ENCODE measurements at regions not wholly inside any gene's neighbourhood (a gene's known extent, or its start where the extent isn't known, plus 50 kb on each side); places are given as distances from the start of the nearest gene placed in this dataset.

- H3K4me3 ChIP-seq (ENCODE audit: low read depth, low read length): no peak overlapping the region
- Mint-ChIP-seq H3K27ac (no peak overlapping the region), H3K4me1 (peaks cover 0 to 4% (median under 1%) of the 10 kb centered on the region in 4 donors), H3K36me3 (no peaks in the 10 kb centered on the region), H3K4me3 (no peak overlapping the region), H3K27me3 (peaks cover 22% of the 10 kb centered on the region), H3K9me3 (peaks cover 0 to 2% (median 0%) of the 10 kb centered on the region in 7 donors)
- DNase-seq: peak; percentile 46 to 70 (median 68)
- peaks cover 9% of the 10 kb centered on the region for H3K27me3 ChIP-seq (ENCODE audit: control insufficient read depth, insufficient read depth, low read length)
- no peaks in the 10 kb centered on the region for H3K9me3 ChIP-seq (ENCODE audit: control insufficient read depth in 2 of 2, low read length in 2 of 2)
- H3K36me3 ChIP-seq (ENCODE audit: control insufficient read depth, insufficient read depth, low read length): no peaks in the 10 kb centered on the region
- no peak overlapping the region for H3K27ac ChIP-seq (ENCODE audit: insufficient read depth, low read length, poor library complexity, severe bottlenecking)
- ATAC-seq (ENCODE audit: low read depth in 2 of 2): peak; percentile 57 to 77
- H3K4me1 ChIP-seq (ENCODE audit: control insufficient read depth, insufficient read depth, low read length, poor library complexity, severe bottlenecking): peaks cover 5% of the 10 kb centered on the region
These were observed 79.0 kb upstream of the PRNP start for GRCh38 chr20:4607287-4607713.

GRCh38 chr20:4606051-4606450 lies 80.2 kb upstream of the PRNP start:
- no peak for DNase-seq
- no peaks in the 10 kb centered on the region for H3K36me3 ChIP-seq (ENCODE audit: control insufficient read depth, insufficient read depth, low read length)
- H3K4me3 ChIP-seq (ENCODE audit: low read depth, low read length): no peak overlapping the region
- ATAC-seq (ENCODE audit: low read depth in 2 of 2): no peak
- H3K9me3 ChIP-seq (ENCODE audit: control insufficient read depth in 2 of 2, low read length in 2 of 2): no peaks in the 10 kb centered on the region
- H3K27me3 ChIP-seq (ENCODE audit: control insufficient read depth, insufficient read depth, low read length): peaks cover 12% of the 10 kb centered on the region
- H3K27ac ChIP-seq (ENCODE audit: insufficient read depth, low read length, poor library complexity, severe bottlenecking): no peak overlapping the region
- H3K4me1 Mint-ChIP-seq: peaks cover 0 to 4% (median under 1%) of the 10 kb centered on the region in 4 donors
- peaks cover 22% of the 10 kb centered on the region for H3K27me3 Mint-ChIP-seq
- peaks cover 0 to 2% (median 0%) of the 10 kb centered on the region in 7 donors for H3K9me3 Mint-ChIP-seq
- no peak overlapping the region for H3K27ac Mint-ChIP-seq
- peaks cover 5% of the 10 kb centered on the region for H3K4me1 ChIP-seq (ENCODE audit: control insufficient read depth, insufficient read depth, low read length, poor library complexity, severe bottlenecking)
- H3K4me3 Mint-ChIP-seq: no peak overlapping the region
- H3K36me3 Mint-ChIP-seq: no peaks in the 10 kb centered on the region

- Mint-ChIP-seq H3K4me1 (peaks cover 0 to 4% (median under 1%) of the 10 kb centered on the region in 4 donors), H3K27ac (no peak overlapping the region), H3K4me3 (no peak overlapping the region), H3K27me3 (peaks cover 25% of the 10 kb centered on the region), H3K9me3 (peaks cover 0 to 2% (median 0%) of the 10 kb centered on the region in 7 donors), H3K36me3 (no peaks in the 10 kb centered on the region)
- H3K27ac ChIP-seq (ENCODE audit: insufficient read depth, low read length, poor library complexity, severe bottlenecking): no peak overlapping the region
- peaks cover 5% of the 10 kb centered on the region for H3K4me1 ChIP-seq (ENCODE audit: control insufficient read depth, insufficient read depth, low read length, poor library complexity, severe bottlenecking)
- peaks cover 12% of the 10 kb centered on the region for H3K27me3 ChIP-seq (ENCODE audit: control insufficient read depth, insufficient read depth, low read length)
- no peak overlapping the region for H3K4me3 ChIP-seq (ENCODE audit: low read depth, low read length)
- ATAC-seq (ENCODE audit: low read depth in 2 of 2) (no peak), DNase-seq (no peak)
- no peaks in the 10 kb centered on the region for H3K36me3 ChIP-seq (ENCODE audit: control insufficient read depth, insufficient read depth, low read length)
- H3K9me3 ChIP-seq (ENCODE audit: control insufficient read depth in 2 of 2, low read length in 2 of 2): no peaks in the 10 kb centered on the region
These were observed 81.1 kb upstream of the PRNP start for GRCh38 chr20:4605166-4605565.

- H3K4me3 ChIP-seq (ENCODE audit: low read depth, low read length): no peak overlapping the region
- no peaks in the 10 kb centered on the region for H3K36me3 ChIP-seq (ENCODE audit: control insufficient read depth, insufficient read depth, low read length)
- Mint-ChIP-seq H3K27ac (no peak overlapping the region), H3K9me3 (peaks cover 0 to 2% (median 0%) of the 10 kb centered on the region in 7 donors), H3K27me3 (peaks cover 27% of the 10 kb centered on the region), H3K36me3 (no peaks in the 10 kb centered on the region), H3K4me1 (peaks cover 0 to 4% (median under 1%) of the 10 kb centered on the region in 4 donors), H3K4me3 (no peak overlapping the region)
- DNase-seq: no peak
- no peak overlapping the region for H3K27ac ChIP-seq (ENCODE audit: insufficient read depth, low read length, poor library complexity, severe bottlenecking)
- H3K9me3 ChIP-seq (ENCODE audit: control insufficient read depth in 2 of 2, low read length in 2 of 2): no peaks in the 10 kb centered on the region
- H3K4me1 ChIP-seq (ENCODE audit: control insufficient read depth, insufficient read depth, low read length, poor library complexity, severe bottlenecking): peaks cover 5% of the 10 kb centered on the region
- H3K27me3 ChIP-seq (ENCODE audit: control insufficient read depth, insufficient read depth, low read length): peaks cover 12% of the 10 kb centered on the region
- no peak for ATAC-seq (ENCODE audit: low read depth in 2 of 2)
These were observed 81.7 kb upstream of the PRNP start for GRCh38 chr20:4604580-4604979.

- Mint-ChIP-seq H3K27ac (no peak overlapping the region), H3K27me3 (peaks cover 34% of the 10 kb centered on the region), H3K4me1 (peaks cover 0 to 4% (median under 1%) of the 10 kb centered on the region in 4 donors), H3K9me3 (peaks cover 0 to 2% (median 0%) of the 10 kb centered on the region in 7 donors), H3K36me3 (no peaks in the 10 kb centered on the region), H3K4me3 (no peak overlapping the region)
- DNase-seq (no peak), ATAC-seq (ENCODE audit: low read depth in 2 of 2) (no peak)
- H3K36me3 ChIP-seq (ENCODE audit: control insufficient read depth, insufficient read depth, low read length): no peaks in the 10 kb centered on the region
- H3K9me3 ChIP-seq (ENCODE audit: control insufficient read depth in 2 of 2, low read length in 2 of 2): no peaks in the 10 kb centered on the region
- H3K27ac ChIP-seq (ENCODE audit: insufficient read depth, low read length, poor library complexity, severe bottlenecking): no peak overlapping the region
- no peak overlapping the region for H3K4me3 ChIP-seq (ENCODE audit: low read depth, low read length)
- peaks cover 12% of the 10 kb centered on the region for H3K27me3 ChIP-seq (ENCODE audit: control insufficient read depth, insufficient read depth, low read length)
- H3K4me1 ChIP-seq (ENCODE audit: control insufficient read depth, insufficient read depth, low read length, poor library complexity, severe bottlenecking): peaks cover 5% of the 10 kb centered on the region
These were observed 82.5 kb upstream of the PRNP start for GRCh38 chr20:4603724-4604123.

GRCh38 chr20:4602297-4602631 lies 84.0 kb upstream of the PRNP start:
- Histone ChIP-seq H3K36me3 (ENCODE audit: control insufficient read depth, insufficient read depth, low read length) (no peaks in the 10 kb centered on the region), H3K27me3 (ENCODE audit: control insufficient read depth, insufficient read depth, low read length) (peaks cover 12% of the 10 kb centered on the region), H3K9me3 (ENCODE audit: control insufficient read depth in 2 of 2, low read length in 2 of 2) (peaks cover 1 to 2% of the 10 kb centered on the region in 2 experiments), H3K4me3 (ENCODE audit: low read depth, low read length) (no peak overlapping the region), H3K4me1 (ENCODE audit: control insufficient read depth, insufficient read depth, low read length, poor library complexity, severe bottlenecking) (peaks cover 2% of the 10 kb centered on the region), H3K27ac (ENCODE audit: insufficient read depth, low read length, poor library complexity, severe bottlenecking) (no peak overlapping the region)
- H3K4me1 Mint-ChIP-seq: peaks cover 0 to 2% (median under 1%) of the 10 kb centered on the region in 4 donors
- H3K36me3 Mint-ChIP-seq: no peaks in the 10 kb centered on the region
- ATAC-seq (ENCODE audit: low read depth in 2 of 2) (no peak), DNase-seq (no peak)
- peaks cover 39% of the 10 kb centered on the region for H3K27me3 Mint-ChIP-seq
- no peak overlapping the region for H3K27ac Mint-ChIP-seq
- H3K9me3 Mint-ChIP-seq: peaks cover 0 to 2% (median 0%) of the 10 kb centered on the region in 7 donors
- H3K4me3 Mint-ChIP-seq: no peak overlapping the region

- ATAC-seq (ENCODE audit: low read depth in 2 of 2) (no peak), DNase-seq (no peak)
- Histone ChIP-seq H3K4me3 (ENCODE audit: low read depth, low read length) (no peak overlapping the region), H3K36me3 (ENCODE audit: control insufficient read depth, insufficient read depth, low read length) (no peaks in the 10 kb centered on the region), H3K4me1 (ENCODE audit: control insufficient read depth, insufficient read depth, low read length, poor library complexity, severe bottlenecking) (no peaks in the 10 kb centered on the region), H3K27ac (ENCODE audit: insufficient read depth, low read length, poor library complexity, severe bottlenecking) (no peak overlapping the region), H3K27me3 (ENCODE audit: control insufficient read depth, insufficient read depth, low read length) (peaks cover 15% of the 10 kb centered on the region), H3K9me3 (ENCODE audit: control insufficient read depth in 2 of 2, low read length in 2 of 2) (peaks cover 2 to 4% of the 10 kb centered on the region in 2 experiments)
- H3K4me3 Mint-ChIP-seq: no peak overlapping the region
- H3K27me3 Mint-ChIP-seq: peaks cover 36% of the 10 kb centered on the region
- H3K4me1 Mint-ChIP-seq: no peaks in the 10 kb centered on the region
- H3K36me3 Mint-ChIP-seq: no peaks in the 10 kb centered on the region
- peaks cover 0 to 2% (median 0%) of the 10 kb centered on the region in 7 donors for H3K9me3 Mint-ChIP-seq
- H3K27ac Mint-ChIP-seq: no peak overlapping the region
These were observed 84.5 kb upstream of the PRNP start for GRCh38 chr20:4601630-4602296.
